Erythroblast (primary cell): ENCODE measurements at regions not wholly inside any gene's neighbourhood (a gene's known extent, or its start where the extent isn't known, plus 50 kb on each side); places are given as distances from the start of the nearest gene placed in this dataset.

ENCODE experiments used
- GATA1 ChIP-seq: IDR thresholded peaks from 2 replicates; pipeline ENCODE4 v1.6.1; 2011; ENCODE audit warnings: low read depth, mild to moderate bottlenecking, control low read depth, low read length, moderate library complexity
- POLR2A ChIP-seq: IDR thresholded peaks from 2 replicates; pipeline ENCODE4 v1.6.1; 2011; ENCODE audit warnings: mild to moderate bottlenecking, low read length

- TF ChIP-seq POLR2A: no peak
- no peak for TF ChIP-seq GATA1
Observed at GRCh38 chr12:107584563-107584962, 101.0 kb upstream of the PWP1 start.
